NB4 (cell line): ENCODE measurements at regions not wholly inside any gene's neighbourhood (a gene's known extent, or its start where the extent isn't known, plus 50 kb on each side); places are given as distances from the start of the nearest gene placed in this dataset.

Source experiments
- DNase-seq: peaks from one replicate; pipeline ENCODE4 v3.0.0; 2010; ENCODE audit warnings: low read depth
- H3K4me3 ChIP-seq: one replicate; pipeline ENCODE4 v1.5.1; 2011; ENCODE audit warnings: mild to moderate bottlenecking, low read depth, low read length, moderate library complexity
- MAX ChIP-seq: IDR thresholded peaks from 2 replicates; pipeline ENCODE4 v1.6.1; 2011; ENCODE audit warnings: low read depth, low read length
- MYC ChIP-seq: IDR thresholded peaks from 2 replicates; pipeline ENCODE4 v1.6.1; 2011; ENCODE audit warnings: low read depth, low read length
- POLR2A ChIP-seq: IDR thresholded peaks from 2 replicates; pipeline ENCODE4 v1.6.1; 2011; ENCODE audit warnings: mild to moderate bottlenecking; ENCODE audit not compliant: insufficient read length; ENCODE audit errors: extremely low read depth
- TF ChIP-seq, protein P1 (sequence below): IDR thresholded peaks from one replicate; pipeline ENCODE4 v1.5.1; 2012; ENCODE audit warnings: low read depth, low read length

GRCh38 chr7:24501009-24501408 is 72.2 kb upstream of the PALS2 start:
- TF ChIP-seq, protein P1, sequence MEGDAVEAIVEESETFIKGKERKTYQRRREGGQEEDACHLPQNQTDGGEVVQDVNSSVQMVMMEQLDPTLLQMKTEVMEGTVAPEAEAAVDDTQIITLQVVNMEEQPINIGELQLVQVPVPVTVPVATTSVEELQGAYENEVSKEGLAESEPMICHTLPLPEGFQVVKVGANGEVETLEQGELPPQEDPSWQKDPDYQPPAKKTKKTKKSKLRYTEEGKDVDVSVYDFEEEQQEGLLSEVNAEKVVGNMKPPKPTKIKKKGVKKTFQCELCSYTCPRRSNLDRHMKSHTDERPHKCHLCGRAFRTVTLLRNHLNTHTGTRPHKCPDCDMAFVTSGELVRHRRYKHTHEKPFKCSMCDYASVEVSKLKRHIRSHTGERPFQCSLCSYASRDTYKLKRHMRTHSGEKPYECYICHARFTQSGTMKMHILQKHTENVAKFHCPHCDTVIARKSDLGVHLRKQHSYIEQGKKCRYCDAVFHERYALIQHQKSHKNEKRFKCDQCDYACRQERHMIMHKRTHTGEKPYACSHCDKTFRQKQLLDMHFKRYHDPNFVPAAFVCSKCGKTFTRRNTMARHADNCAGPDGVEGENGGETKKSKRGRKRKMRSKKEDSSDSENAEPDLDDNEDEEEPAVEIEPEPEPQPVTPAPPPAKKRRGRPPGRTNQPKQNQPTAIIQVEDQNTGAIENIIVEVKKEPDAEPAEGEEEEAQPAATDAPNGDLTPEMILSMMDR, result no peak
- TF ChIP-seq POLR2A (no peak), MYC (no peak), MAX (no peak)
- DNase-seq, result no peak
- H3K4me3 ChIP-seq, result no peak overlapping the region

DNA sequence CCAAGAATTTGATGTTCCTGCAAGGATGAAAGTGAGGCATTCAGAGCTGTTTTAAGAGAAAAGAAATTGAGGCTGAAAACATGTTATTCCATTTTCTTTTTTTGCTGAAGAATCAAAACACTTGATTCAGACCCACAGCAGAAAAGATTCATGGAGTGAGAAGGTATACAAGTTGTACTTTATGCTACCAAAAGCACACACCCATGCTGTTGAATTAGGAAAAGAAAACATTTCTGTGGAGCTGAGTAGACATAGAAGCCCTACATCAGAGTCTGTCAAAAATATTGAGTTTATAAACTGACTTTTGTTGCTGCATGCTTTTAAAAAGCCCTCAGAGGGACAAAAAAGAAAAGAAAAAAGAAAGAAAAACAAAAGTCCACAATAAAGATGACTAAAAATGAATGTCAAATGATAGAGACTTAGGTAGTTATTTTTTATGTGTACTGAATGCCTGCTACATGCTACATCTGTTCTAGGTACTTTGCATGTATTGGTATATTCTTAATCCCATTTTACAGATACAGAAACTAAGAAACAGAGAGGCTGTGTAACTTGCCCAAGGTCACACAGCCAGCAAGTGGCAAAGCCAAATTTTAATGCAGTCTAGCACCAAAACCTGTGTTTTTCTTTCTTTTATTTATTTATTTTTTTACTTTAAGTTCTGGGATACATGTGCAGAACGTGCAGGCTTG is 71.7 kb upstream of the PALS2 start:
- DNase-seq, result no peak
- TF ChIP-seq, protein P1, result no peak
- TF ChIP-seq POLR2A, result no peak
- no peak for TF ChIP-seq MAX
- TF ChIP-seq MYC, result no peak
- no peak overlapping the region for H3K4me3 ChIP-seq

DNA sequence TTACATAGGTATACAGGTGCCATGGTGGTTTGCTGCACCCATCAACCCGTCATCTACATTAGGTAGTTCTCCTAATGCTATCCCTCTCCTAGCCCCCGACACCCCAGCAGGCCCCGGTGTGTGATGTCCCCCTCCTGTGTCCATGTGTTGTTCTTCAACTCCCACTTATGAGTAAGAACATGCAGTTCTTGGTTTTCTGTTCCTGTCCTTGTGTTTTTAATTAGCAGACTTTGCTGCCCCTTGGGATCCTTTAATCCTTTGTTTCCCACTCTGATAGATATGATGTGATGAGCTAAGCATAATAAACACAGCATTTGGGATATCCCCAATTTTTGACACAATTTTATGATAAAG is 71.1 kb upstream of the PALS2 start:
- no peak for DNase-seq
- no peak for TF ChIP-seq MAX
- no peak overlapping the region for H3K4me3 ChIP-seq

- TF ChIP-seq, protein P1, result no peak
- H3K4me3 ChIP-seq, result no peak overlapping the region
- DNase-seq, result no peak
Observed at GRCh38 chr7:24503506-24503905, 69.7 kb upstream of the PALS2 start.

- no peak for TF ChIP-seq MYC
- TF ChIP-seq POLR2A, result no peak
- TF ChIP-seq, protein P1, result no peak
- no peak for TF ChIP-seq MAX
- H3K4me3 ChIP-seq, result no peak overlapping the region
- no peak for DNase-seq
Observed at GRCh38 chr7:24504040-24504439, 69.2 kb upstream of the PALS2 start.

DNA sequence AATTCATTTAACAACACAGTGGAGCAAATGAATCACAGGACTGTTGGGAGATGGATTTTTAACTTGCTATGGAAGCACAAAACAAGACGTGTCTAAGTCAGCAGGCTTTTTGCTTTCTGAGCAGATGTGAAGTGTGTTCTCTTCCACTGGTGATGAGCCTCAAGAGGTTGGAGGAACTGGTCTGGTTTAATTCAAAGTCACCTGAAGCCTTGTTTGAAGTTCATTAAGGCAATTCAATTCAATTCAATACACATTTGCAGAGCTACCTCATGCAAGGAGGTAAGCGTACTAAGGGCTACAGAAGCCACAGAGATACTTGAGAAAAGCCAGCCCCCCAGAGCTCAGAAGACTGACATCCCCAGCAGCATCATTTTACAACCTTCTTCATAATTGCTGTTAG is 68.4 kb upstream of the PALS2 start:
- TF ChIP-seq POLR2A, result no peak
- TF ChIP-seq MYC, result no peak
- no peak for TF ChIP-seq MAX
- TF ChIP-seq, protein P1, result no peak
- no peak for DNase-seq
- no peak overlapping the region for H3K4me3 ChIP-seq
